ENCODE measurements at regions not wholly inside any gene's neighbourhood (a gene's known extent, or its start where the extent isn't known, plus 50 kb on each side); places are given as distances from the start of the nearest gene placed in this dataset.

DNA sequence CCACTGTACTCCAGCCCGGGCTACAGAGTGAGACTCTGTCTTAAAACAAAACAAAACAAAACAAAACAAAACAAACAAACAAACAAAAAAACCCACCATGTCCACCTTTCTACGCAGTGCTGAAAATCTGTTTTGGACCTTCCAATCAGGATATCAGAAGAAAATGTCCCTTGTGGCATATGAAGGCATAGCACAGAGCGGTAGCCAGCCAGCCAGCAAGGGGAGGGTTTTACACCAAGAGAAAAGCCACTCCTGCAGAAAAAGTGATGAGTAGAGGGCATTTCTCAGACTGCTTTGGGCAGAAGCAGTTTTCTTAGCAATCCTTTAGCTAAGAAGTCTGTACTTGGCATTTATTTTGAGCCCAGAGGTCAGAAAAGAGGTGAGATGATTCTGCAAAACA, 612.2 kb downstream of the TYW1 start:
- no peak overlapping the region for H3K27ac ChIP-seq (ENCODE audit: insufficient read depth, low read length)
- no peak overlapping the region for H3K9ac ChIP-seq (ENCODE audit: insufficient read depth, low read length)
- H3K79me2 ChIP-seq (ENCODE audit: control insufficient read depth, insufficient read depth, low read length) = no peaks in the 10 kb centered on the region
- H2AFZ ChIP-seq (ENCODE audit: low read length) = no peak overlapping the region
- no peaks in the 10 kb centered on the region for H3K27me3 ChIP-seq (ENCODE audit: control insufficient read depth, insufficient read depth, low read length)
- no peak overlapping the region for H3K4me3 ChIP-seq (replicated peaks in 1 of 4; ENCODE audit: control extremely low read depth in 1 of 4, insufficient read depth in 1 of 4, low read depth in 3 of 4, low read length in 4 of 4)
- no peak for DNase-seq (ENCODE audit: low read depth in 2 of 2)
- H3K4me2 ChIP-seq (ENCODE audit: extremely low read depth, insufficient read depth, low read length) = no peak overlapping the region
- H4K20me1 ChIP-seq (ENCODE audit: control insufficient read depth, extremely low read depth, insufficient read depth, low read length) = no peaks in the 10 kb centered on the region
- H3K4me1 ChIP-seq (ENCODE audit: control insufficient read depth, extremely low read depth, insufficient read depth, low read length) = no peaks in the 10 kb centered on the region
- H3K36me3 ChIP-seq (ENCODE audit: control insufficient read depth, insufficient read depth, low read length) = no peaks in the 10 kb centered on the region
- no peak for TF ChIP-seq EZH2 (IDR thresholded peaks at IDR 0.05; ENCODE audit: low read length, missing control alignments)
- TF ChIP-seq, protein P1, sequence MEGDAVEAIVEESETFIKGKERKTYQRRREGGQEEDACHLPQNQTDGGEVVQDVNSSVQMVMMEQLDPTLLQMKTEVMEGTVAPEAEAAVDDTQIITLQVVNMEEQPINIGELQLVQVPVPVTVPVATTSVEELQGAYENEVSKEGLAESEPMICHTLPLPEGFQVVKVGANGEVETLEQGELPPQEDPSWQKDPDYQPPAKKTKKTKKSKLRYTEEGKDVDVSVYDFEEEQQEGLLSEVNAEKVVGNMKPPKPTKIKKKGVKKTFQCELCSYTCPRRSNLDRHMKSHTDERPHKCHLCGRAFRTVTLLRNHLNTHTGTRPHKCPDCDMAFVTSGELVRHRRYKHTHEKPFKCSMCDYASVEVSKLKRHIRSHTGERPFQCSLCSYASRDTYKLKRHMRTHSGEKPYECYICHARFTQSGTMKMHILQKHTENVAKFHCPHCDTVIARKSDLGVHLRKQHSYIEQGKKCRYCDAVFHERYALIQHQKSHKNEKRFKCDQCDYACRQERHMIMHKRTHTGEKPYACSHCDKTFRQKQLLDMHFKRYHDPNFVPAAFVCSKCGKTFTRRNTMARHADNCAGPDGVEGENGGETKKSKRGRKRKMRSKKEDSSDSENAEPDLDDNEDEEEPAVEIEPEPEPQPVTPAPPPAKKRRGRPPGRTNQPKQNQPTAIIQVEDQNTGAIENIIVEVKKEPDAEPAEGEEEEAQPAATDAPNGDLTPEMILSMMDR (conservative IDR thresholded peaks at IDR 0.05 in 1 of 2, IDR thresholded peaks at IDR 0.05 in 1 of 2; ENCODE audit: low read depth in 1 of 2, low read length in 2 of 2) = no peak
- H3K9me3 ChIP-seq (ENCODE audit: control insufficient read depth, insufficient read depth, low read depth, low read length) = no peaks in the 10 kb centered on the region

DNA sequence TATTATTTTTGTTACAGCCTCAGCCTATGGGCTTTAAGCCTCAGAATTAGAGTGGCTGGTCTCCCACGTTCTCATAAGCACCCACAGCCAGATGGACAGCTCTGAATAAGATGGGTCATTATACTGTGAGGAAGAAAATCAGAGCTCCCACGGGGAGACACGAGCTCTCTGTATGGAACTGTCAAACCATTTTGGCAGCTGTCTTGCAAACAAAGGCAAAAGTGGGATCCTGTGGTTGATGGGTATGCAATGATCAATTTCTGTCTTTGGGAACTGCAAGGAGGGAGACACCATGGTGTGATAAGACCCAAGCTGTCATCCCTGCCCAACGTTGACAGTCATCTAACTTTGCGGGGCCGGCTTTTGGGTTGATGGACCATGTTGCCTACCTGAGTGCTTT, 614.3 kb downstream of the TYW1 start:
- Histone ChIP-seq H3K27me3 (ENCODE audit: control insufficient read depth, insufficient read depth, low read length) (no peaks in the 10 kb centered on the region), H3K4me3 (replicated peaks in 1 of 4; ENCODE audit: control extremely low read depth in 1 of 4, insufficient read depth in 1 of 4, low read depth in 3 of 4, low read length in 4 of 4) (no peak overlapping the region), H3K79me2 (ENCODE audit: control insufficient read depth, insufficient read depth, low read length) (no peaks in the 10 kb centered on the region), H3K36me3 (ENCODE audit: control insufficient read depth, insufficient read depth, low read length) (no peaks in the 10 kb centered on the region), H3K4me1 (ENCODE audit: control insufficient read depth, extremely low read depth, insufficient read depth, low read length) (no peaks in the 10 kb centered on the region), H3K9me3 (ENCODE audit: control insufficient read depth, insufficient read depth, low read depth, low read length) (no peaks in the 10 kb centered on the region), H4K20me1 (ENCODE audit: control insufficient read depth, extremely low read depth, insufficient read depth, low read length) (no peaks in the 10 kb centered on the region), H3K4me2 (ENCODE audit: extremely low read depth, insufficient read depth, low read length) (no peak overlapping the region), H3K27ac (ENCODE audit: insufficient read depth, low read length) (no peak overlapping the region), H3K9ac (ENCODE audit: insufficient read depth, low read length) (no peak overlapping the region), H2AFZ (ENCODE audit: low read length) (no peak overlapping the region)
- DNase-seq (ENCODE audit: low read depth in 2 of 2) = no peak
- TF ChIP-seq, protein P1 (conservative IDR thresholded peaks at IDR 0.05 in 1 of 2, IDR thresholded peaks at IDR 0.05 in 1 of 2; ENCODE audit: low read depth in 1 of 2, low read length in 2 of 2) = no peak
- TF ChIP-seq EZH2 (IDR thresholded peaks at IDR 0.05; ENCODE audit: low read length, missing control alignments) = no peak

DNA sequence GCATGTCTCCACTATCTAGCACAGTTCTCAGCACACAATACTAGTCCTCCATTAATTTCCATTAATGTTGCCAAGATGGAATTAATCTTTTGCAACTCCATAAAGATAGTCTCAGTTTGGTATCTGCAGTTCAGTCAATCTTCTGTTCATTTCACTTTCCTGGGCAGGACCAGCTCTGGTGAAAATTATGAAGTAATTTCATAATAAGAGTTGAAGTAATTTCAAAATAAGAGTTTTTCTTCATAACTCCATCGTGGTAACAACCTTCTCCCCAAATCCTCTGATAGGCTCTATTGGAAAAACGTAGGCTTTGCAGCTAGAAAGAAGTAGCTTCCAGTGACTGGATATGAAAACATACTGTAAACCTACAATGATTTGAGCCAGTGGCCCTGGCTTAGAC, 618.2 kb downstream of the TYW1 start:
- Histone ChIP-seq H4K20me1 (ENCODE audit: control insufficient read depth, extremely low read depth, insufficient read depth, low read length) (no peaks in the 10 kb centered on the region), H3K4me2 (ENCODE audit: extremely low read depth, insufficient read depth, low read length) (no peak overlapping the region), H3K79me2 (ENCODE audit: control insufficient read depth, insufficient read depth, low read length) (no peaks in the 10 kb centered on the region), H3K36me3 (ENCODE audit: control insufficient read depth, insufficient read depth, low read length) (no peaks in the 10 kb centered on the region), H3K27ac (ENCODE audit: insufficient read depth, low read length) (no peak overlapping the region), H3K4me3 (replicated peaks in 1 of 4; ENCODE audit: control extremely low read depth in 1 of 4, insufficient read depth in 1 of 4, low read depth in 3 of 4, low read length in 4 of 4) (no peak overlapping the region), H3K9ac (ENCODE audit: insufficient read depth, low read length) (no peak overlapping the region), H3K4me1 (ENCODE audit: control insufficient read depth, extremely low read depth, insufficient read depth, low read length) (no peaks in the 10 kb centered on the region), H3K9me3 (ENCODE audit: control insufficient read depth, insufficient read depth, low read depth, low read length) (no peaks in the 10 kb centered on the region), H3K27me3 (ENCODE audit: control insufficient read depth, insufficient read depth, low read length) (no peaks in the 10 kb centered on the region), H2AFZ (ENCODE audit: low read length) (no peak overlapping the region)
- no peak for TF ChIP-seq EZH2 (IDR thresholded peaks at IDR 0.05; ENCODE audit: low read length, missing control alignments)
- TF ChIP-seq, protein P1 (conservative IDR thresholded peaks at IDR 0.05 in 1 of 2, IDR thresholded peaks at IDR 0.05 in 1 of 2; ENCODE audit: low read depth in 1 of 2, low read length in 2 of 2) = no peak
- no peak for DNase-seq (ENCODE audit: low read depth in 2 of 2)

Measured in fibroblast of lung (primary cell).